ENCODE measurements at regions not wholly inside any gene's neighbourhood (a gene's known extent, or its start where the extent isn't known, plus 50 kb on each side); places are given as distances from the start of the nearest gene placed in this dataset.
A peak's percentile ranks its signal among the peaks of the same experiment; 100 is the strongest.

- CTCF ChIA-PET = interaction anchor here (1.2 kb wide), 1 partner anchor 9 kb away, joined by 4 read pairs; no protein-coding TSS in a partner anchor
Measured at GRCh38 chr18:39724652-39725051, 2159.1 kb upstream of the CELF4 start.

GRCh38 chr18:39721712-39722111 is 2156.1 kb upstream of the CELF4 start:
- ChIA-PET CTCF (interaction anchor here (0.9 kb wide), 1 partner anchor 11 kb away, joined by 3 read pairs; no protein-coding TSS in a partner anchor), POLR2A (ENCODE audit: low non-redundant PET) (no interaction called here)
- DNase-seq (ENCODE audit: low spot score) = no peak
- H3K27ac ChIP-seq = no peak overlapping the region
- TF ChIP-seq CTCF (conservative IDR thresholded peaks at IDR 0.05; ENCODE audit: low read depth) = no peak

More at GRCh38 chr18:39724652-39725051, 2159.1 kb upstream of the CELF4 start:
- DNase-seq (ENCODE audit: low spot score) = no peak
- POLR2A ChIA-PET (ENCODE audit: low non-redundant PET) = no interaction called here
- no peak for TF ChIP-seq CTCF (conservative IDR thresholded peaks at IDR 0.05; ENCODE audit: low read depth)
- H3K27ac ChIP-seq = no peak overlapping the region

DNA sequence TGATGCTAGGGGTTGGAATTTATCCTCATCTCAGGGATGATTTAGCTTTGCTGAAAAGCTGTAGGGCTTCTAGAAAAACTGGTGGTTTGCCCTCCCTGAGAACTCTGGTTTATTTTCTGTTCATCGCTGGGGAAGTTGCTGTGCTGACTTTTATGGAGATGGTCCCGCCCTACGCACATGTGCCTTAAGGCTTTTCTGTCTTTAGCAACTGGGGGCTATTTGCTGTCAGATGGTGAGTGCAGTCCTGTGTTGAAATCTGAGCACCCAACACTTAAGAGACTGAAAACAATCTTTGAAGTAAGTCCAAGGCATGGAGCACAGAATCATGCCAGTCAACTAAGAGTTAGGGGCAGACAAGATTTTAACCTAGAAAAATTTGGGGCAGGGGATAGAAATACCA is 2148.4 kb upstream of the CELF4 start:
- CTCF ChIA-PET = no interaction called here

GRCh38 chr18:39711701-39712100 is 2146.1 kb upstream of the CELF4 start:
- ChIA-PET CTCF (interaction anchor here (0.5 kb wide), 1 partner anchor 165 kb away, joined by 3 read pairs; no protein-coding TSS in a partner anchor), POLR2A (ENCODE audit: low non-redundant PET) (no interaction called here)
- DNase-seq (ENCODE audit: low spot score) = no peak
- H3K27ac ChIP-seq = no peak overlapping the region
- TF ChIP-seq CTCF (conservative IDR thresholded peaks at IDR 0.05; ENCODE audit: low read depth) = no peak

More for the DNA sequence above, 2148.4 kb upstream of the CELF4 start:
- POLR2A ChIA-PET (ENCODE audit: low non-redundant PET) = no interaction called here
- H3K27ac ChIP-seq = no peak overlapping the region
- no peak for DNase-seq (ENCODE audit: low spot score)
- TF ChIP-seq CTCF (conservative IDR thresholded peaks at IDR 0.05; ENCODE audit: low read depth) = no peak

DNA sequence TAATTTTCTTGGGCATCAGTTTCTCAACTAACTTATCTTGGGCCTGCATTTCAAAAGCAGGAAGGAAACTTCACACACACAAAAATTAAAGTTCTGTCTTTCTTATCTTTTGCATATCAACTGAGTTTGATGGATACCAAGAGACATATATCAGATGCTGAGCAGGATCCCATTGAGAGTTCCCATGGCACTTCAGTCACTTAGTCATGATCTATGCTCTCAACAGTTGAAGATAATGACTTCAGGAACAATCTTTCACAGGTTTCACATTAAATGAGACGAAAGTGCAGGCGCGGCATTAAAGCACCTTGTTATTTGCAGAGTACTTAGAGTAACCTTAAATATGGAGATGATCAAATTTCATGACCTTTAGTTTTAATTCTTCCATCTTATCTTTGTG is 2139.8 kb upstream of the CELF4 start:
- CTCF ChIA-PET = no interaction called here
- POLR2A ChIA-PET (ENCODE audit: low non-redundant PET) = no interaction called here
- H3K27ac ChIP-seq = no peak overlapping the region
- TF ChIP-seq CTCF (conservative IDR thresholded peaks at IDR 0.05; ENCODE audit: low read depth) = no peak
- DNase-seq (ENCODE audit: low spot score) = no peak

DNA sequence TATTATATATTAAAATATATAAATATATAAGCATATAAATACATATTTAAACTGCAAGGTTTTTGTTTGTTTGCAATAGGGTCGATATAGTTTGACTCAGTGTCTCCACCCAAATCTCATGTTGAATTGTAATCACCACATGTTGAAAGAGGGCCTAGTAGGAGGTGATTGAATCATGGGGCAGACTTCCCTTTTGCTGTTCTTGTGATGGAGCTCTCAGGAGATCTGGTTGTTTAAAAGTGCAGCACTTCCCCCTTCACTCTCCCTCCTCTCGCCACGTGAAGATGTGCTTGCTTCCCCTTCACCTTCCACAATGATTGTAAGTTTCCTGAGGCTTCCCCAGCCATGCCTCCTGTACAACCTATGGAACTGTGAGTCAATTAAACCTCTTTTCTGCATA is 2137.3 kb upstream of the CELF4 start:
- no peak for DNase-seq (ENCODE audit: low spot score)
- no peak overlapping the region for H3K27ac ChIP-seq
- no peak for TF ChIP-seq CTCF (conservative IDR thresholded peaks at IDR 0.05; ENCODE audit: low read depth)
- ChIA-PET CTCF (no interaction called here), POLR2A (ENCODE audit: low non-redundant PET) (no interaction called here)

DNA sequence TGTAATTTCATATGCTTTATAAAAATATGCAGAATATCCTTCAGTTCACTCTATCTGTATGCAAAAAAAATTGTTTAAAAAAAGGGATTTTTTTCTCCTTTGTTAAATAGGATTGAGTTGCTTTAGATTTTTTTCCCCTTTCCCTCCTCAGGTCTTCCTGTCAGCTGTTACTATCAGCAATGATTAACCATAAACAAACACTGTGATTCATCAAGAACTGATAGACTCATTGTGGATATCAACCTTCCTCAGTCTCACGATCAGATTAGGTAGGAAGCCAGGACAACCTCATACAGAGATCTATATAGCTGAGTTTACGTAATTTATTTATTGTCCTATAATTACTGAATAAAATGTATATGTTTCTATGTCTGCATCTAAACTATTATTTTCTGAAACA is 2136.2 kb upstream of the CELF4 start:
- peak; percentile 4 for DNase-seq (ENCODE audit: low spot score)
- H3K27ac ChIP-seq = no peak overlapping the region
- CTCF ChIA-PET = no interaction called here
- TF ChIP-seq CTCF (conservative IDR thresholded peaks at IDR 0.05; ENCODE audit: low read depth) = no peak
- POLR2A ChIA-PET (ENCODE audit: low non-redundant PET) = no interaction called here

Data from RWPE1 (cell line).